ENCODE measurements at regions not wholly inside any gene's neighbourhood (a gene's known extent, or its start where the extent isn't known, plus 50 kb on each side); places are given as distances from the start of the nearest gene placed in this dataset.

- TF ChIP-seq POLR2AphosphoS5 (IDR thresholded peaks at IDR 0.05; ENCODE audit: low read depth) (no peak), CTCF (conservative IDR thresholded peaks at IDR 0.05; ENCODE audit: low read depth in 2 of 2) (no peak), EZH2phosphoT487 (IDR thresholded peaks at IDR 0.05; ENCODE audit: unreplicated experiment) (no peak), CREB1 (CRISPR knock-in tag; IDR thresholded peaks at IDR 0.05; ENCODE audit: low read depth) (no peak), EZH2 (IDR thresholded peaks at IDR 0.05; ENCODE audit: low read depth, unreplicated experiment) (no peak), JUNB (IDR thresholded peaks at IDR 0.05; ENCODE audit: unreplicated experiment) (no peak), REST (IDR thresholded peaks at IDR 0.05; ENCODE audit: unreplicated experiment) (no peak), ZNF331 (CRISPR knock-in tag; IDR thresholded peaks at IDR 0.05; ENCODE audit: low read depth) (no peak), ETS1 (IDR thresholded peaks at IDR 0.05) (no peak), STAT1 (IDR thresholded peaks at IDR 0.05; ENCODE audit: unreplicated experiment) (no peak), ZNF114 (CRISPR knock-in tag; IDR thresholded peaks at IDR 0.05) (no peak), ZNF462 (CRISPR knock-in tag; IDR thresholded peaks at IDR 0.05) (no peak)
Measured at GRCh38 chr6:6882592-6882991, 225.2 kb upstream of the RREB1 start.
